Trophoblast cell (in vitro differentiated cells and primary cell): ENCODE measurements at regions not wholly inside any gene's neighbourhood (a gene's known extent, or its start where the extent isn't known, plus 50 kb on each side); places are given as distances from the start of the nearest gene placed in this dataset.

Experiments used
- DNase-seq, 2 donors: peaks; one replicate each; pipeline ENCODE4 v3.0.0-alpha.2; 2016
- H2AFZ ChIP-seq: 2 replicates; pipeline ENCODE4 v1.6.1; 2013; ENCODE audit warnings: low read length, moderate library complexity, mild to moderate bottlenecking; ENCODE audit not compliant: insufficient read depth, poor library complexity
- H2AK5ac ChIP-seq: 2 replicates; pipeline ENCODE4 v1.6.1; 2013; ENCODE audit warnings: mild to moderate bottlenecking, low read length
- H2BK120ac ChIP-seq: 2 replicates; pipeline ENCODE4 v1.6.1; 2013; ENCODE audit warnings: low read length, mild to moderate bottlenecking, moderate library complexity; ENCODE audit not compliant: insufficient read depth, poor library complexity
- H2BK12ac ChIP-seq: 2 replicates; pipeline ENCODE4 v1.6.1; 2013; ENCODE audit warnings: mild to moderate bottlenecking, low read length, moderate library complexity
- H2BK5ac ChIP-seq: 2 replicates; pipeline ENCODE4 v1.6.1; 2013; ENCODE audit warnings: low read length, low read depth, moderate library complexity, mild to moderate bottlenecking; ENCODE audit not compliant: poor library complexity
- H3K14ac ChIP-seq: 2 replicates; pipeline ENCODE4 v1.6.1; 2013; ENCODE audit warnings: mild to moderate bottlenecking, low read length
- H3K18ac ChIP-seq: 2 replicates; pipeline ENCODE4 v1.6.1; 2013; ENCODE audit warnings: mild to moderate bottlenecking, low read length
- H3K23ac ChIP-seq: 2 replicates; pipeline ENCODE4 v1.6.1; 2013; ENCODE audit warnings: low read length
- H3K27ac ChIP-seq: 2 replicates; pipeline ENCODE4 v1.5.1; 2013; ENCODE audit warnings: low read depth, mild to moderate bottlenecking, inconsistent platforms, low read length, moderate library complexity
- H3K27me3 ChIP-seq: 2 replicates; pipeline ENCODE4 v1.6.1; 2013; ENCODE audit warnings: inconsistent platforms, mild to moderate bottlenecking, low read length, moderate library complexity; ENCODE audit not compliant: insufficient read depth
- H3K36me3 ChIP-seq, 2 experiments: 1 replicate in 1 of 2; 2 replicates in 1 of 2; pipeline ENCODE4 v1.6.1; 2013; ENCODE audit warnings: low read length in 2 of 2, mild to moderate bottlenecking in 2 of 2, moderate library complexity in 1 of 2; ENCODE audit not compliant: insufficient read depth in 2 of 2, control insufficient read depth in 1 of 2
- H3K4ac ChIP-seq: 2 replicates; pipeline ENCODE4 v1.6.1; 2013; ENCODE audit warnings: low read depth, mild to moderate bottlenecking, low read length, moderate library complexity
- H3K4me1 ChIP-seq, 2 experiments: 1 replicate in 1 of 2; 2 replicates in 1 of 2; pipeline ENCODE4 v1.6.1; 2013; ENCODE audit warnings: low read length in 2 of 2, mild to moderate bottlenecking in 2 of 2, moderate library complexity in 1 of 2; ENCODE audit not compliant: insufficient read depth in 2 of 2, control insufficient read depth in 1 of 2
- H3K4me2 ChIP-seq: 2 replicates; pipeline ENCODE4 v1.6.1; 2013; ENCODE audit warnings: inconsistent platforms, mild to moderate bottlenecking, low read length, moderate library complexity
- H3K4me3 ChIP-seq: 2 replicates; pipeline ENCODE4 v1.5.1; 2013; ENCODE audit warnings: mild to moderate bottlenecking, low read depth, low read length, inconsistent platforms
- H3K79me1 ChIP-seq: one replicate; pipeline ENCODE4 v1.6.1; 2013; ENCODE audit warnings: low read length
- H3K79me2 ChIP-seq: 2 replicates; pipeline ENCODE4 v1.6.1; 2013; ENCODE audit warnings: low read length, mild to moderate bottlenecking; ENCODE audit not compliant: control insufficient read depth, insufficient read depth, poor library complexity
- H3K9ac ChIP-seq: 2 replicates; pipeline ENCODE4 v1.6.1; 2013; ENCODE audit warnings: mild to moderate bottlenecking, low read length
- H3K9me3 ChIP-seq: 2 replicates; pipeline ENCODE4 v1.6.1; 2013; ENCODE audit warnings: low read depth, mild to moderate bottlenecking, control low read depth, inconsistent platforms, low read length; ENCODE audit not compliant: insufficient read depth
- H4K12ac ChIP-seq: 2 replicates; pipeline ENCODE4 v1.6.1; 2013; ENCODE audit warnings: low read depth, mild to moderate bottlenecking, low read length, moderate library complexity
- H4K8ac ChIP-seq: 2 replicates; pipeline ENCODE4 v1.6.1; 2013; ENCODE audit warnings: low read depth, mild to moderate bottlenecking, low read length, moderate library complexity
- H4K91ac ChIP-seq: one replicate; pipeline ENCODE4 v1.6.1; 2013; ENCODE audit warnings: low read depth, mild to moderate bottlenecking, low read length, moderate library complexity
- WGBS: extraction: QIAGEN DNeasy Blood & Tissue Kit; methylation state at CpG from one replicate; pipeline ENCODE4 v1.1.7; 2013; ENCODE audit warnings: missing lambda C conversion rate; ENCODE audit not compliant: insufficient read length, insufficient coverage; ENCODE audit errors: extremely low coverage; 5-methylcytosine and 5-hydroxymethylcytosine counted together

GRCh38 chr5:156006026-156006647 lies 320.8 kb upstream of the SGCD start:
- Histone ChIP-seq H3K23ac (no peak overlapping the region), H3K27me3 (no peaks in the 10 kb centered on the region), H3K9me3 (no peaks in the 10 kb centered on the region), H2AFZ (no peak overlapping the region), H4K91ac (no peak overlapping the region), H2BK5ac (no peak overlapping the region), H3K36me3 (no peaks in the 10 kb centered on the region), H4K12ac (no peak overlapping the region), H3K79me2 (no peaks in the 10 kb centered on the region), H3K4me2 (no peak overlapping the region), H2AK5ac (no peak overlapping the region), H3K27ac (no peak overlapping the region), H3K9ac (no peak overlapping the region), H3K79me1 (no peaks in the 10 kb centered on the region), H3K4me1 (no peaks in the 10 kb centered on the region), H2BK12ac (no peak overlapping the region), H2BK120ac (no peak overlapping the region), H3K4ac (no peak overlapping the region), H4K8ac (no peak overlapping the region), H3K18ac (no peak overlapping the region), H3K4me3 (no peak overlapping the region), H3K14ac (no peak overlapping the region)
- no peak for DNase-seq
- WGBS = no CpG with 5 or more reads among the region's 6 CpGs

- H3K27ac ChIP-seq = no peak overlapping the region
- no peaks in the 10 kb centered on the region for H3K36me3 ChIP-seq
- H3K9ac ChIP-seq = no peak overlapping the region
- no peak overlapping the region for H3K4me3 ChIP-seq
- H3K23ac ChIP-seq = no peak overlapping the region
- DNase-seq = no peak
- H3K27me3 ChIP-seq = no peaks in the 10 kb centered on the region
- no peak overlapping the region for H2BK5ac ChIP-seq
- no peak overlapping the region for H4K8ac ChIP-seq
- no peaks in the 10 kb centered on the region for H3K79me1 ChIP-seq
- H3K18ac ChIP-seq = no peak overlapping the region
- H3K79me2 ChIP-seq = no peaks in the 10 kb centered on the region
- no peak overlapping the region for H2AFZ ChIP-seq
- no peak overlapping the region for H2AK5ac ChIP-seq
- H3K4me2 ChIP-seq = no peak overlapping the region
- H3K14ac ChIP-seq = no peak overlapping the region
- H2BK12ac ChIP-seq = no peak overlapping the region
- no CpG with 5 or more reads among the region's 1 CpG for WGBS
- H3K4ac ChIP-seq = no peak overlapping the region
- H3K4me1 ChIP-seq = no peaks in the 10 kb centered on the region
- no peak overlapping the region for H4K12ac ChIP-seq
- no peaks in the 10 kb centered on the region for H3K9me3 ChIP-seq
- no peak overlapping the region for H4K91ac ChIP-seq
- H2BK120ac ChIP-seq = no peak overlapping the region
Observed at GRCh38 chr5:156008844-156009243, 318.1 kb upstream of the SGCD start.

- H3K14ac ChIP-seq = no peak overlapping the region
- H3K27me3 ChIP-seq = no peaks in the 10 kb centered on the region
- H3K4me3 ChIP-seq = no peak overlapping the region
- no peak overlapping the region for H3K18ac ChIP-seq
- H4K8ac ChIP-seq = no peak overlapping the region
- no peak overlapping the region for H3K27ac ChIP-seq
- no peaks in the 10 kb centered on the region for H3K79me1 ChIP-seq
- no peaks in the 10 kb centered on the region for H3K9me3 ChIP-seq
- no peak for DNase-seq
- no CpG with 5 or more reads among the region's 5 CpGs for WGBS
- H3K23ac ChIP-seq = no peak overlapping the region
- no peaks in the 10 kb centered on the region for H3K4me1 ChIP-seq
- no peak overlapping the region for H2BK12ac ChIP-seq
- H3K79me2 ChIP-seq = no peaks in the 10 kb centered on the region
- no peak overlapping the region for H4K91ac ChIP-seq
- H3K4me2 ChIP-seq = no peak overlapping the region
- H3K9ac ChIP-seq = no peak overlapping the region
- no peak overlapping the region for H2BK5ac ChIP-seq
- no peak overlapping the region for H2AK5ac ChIP-seq
- no peak overlapping the region for H2AFZ ChIP-seq
- no peak overlapping the region for H2BK120ac ChIP-seq
- H4K12ac ChIP-seq = no peak overlapping the region
- no peak overlapping the region for H3K4ac ChIP-seq
- no peaks in the 10 kb centered on the region for H3K36me3 ChIP-seq
Observed at GRCh38 chr5:156009583-156009982, 317.4 kb upstream of the SGCD start.

GRCh38 chr5:156015137-156015536 lies 311.8 kb upstream of the SGCD start:
- Histone ChIP-seq H4K91ac (no peak overlapping the region), H4K8ac (no peak overlapping the region), H2BK120ac (no peak overlapping the region), H3K23ac (no peak overlapping the region), H2AFZ (no peak overlapping the region), H3K4me3 (no peak overlapping the region), H3K36me3 (no peaks in the 10 kb centered on the region), H3K79me1 (no peaks in the 10 kb centered on the region), H3K27ac (no peak overlapping the region), H3K9me3 (no peaks in the 10 kb centered on the region), H3K4me1 (no peaks in the 10 kb centered on the region), H4K12ac (no peak overlapping the region), H3K14ac (no peak overlapping the region), H3K27me3 (no peaks in the 10 kb centered on the region), H3K4me2 (no peak overlapping the region), H3K9ac (no peak overlapping the region), H2BK12ac (no peak overlapping the region), H2BK5ac (no peak overlapping the region), H3K4ac (no peak overlapping the region), H2AK5ac (no peak overlapping the region), H3K79me2 (no peaks in the 10 kb centered on the region), H3K18ac (no peak overlapping the region)
- DNase-seq = no peak
- WGBS = no CpG with 5 or more reads among the region's 1 CpG
